PFSK-1 (cell line): ENCODE measurements at regions not wholly inside any gene's neighbourhood (a gene's known extent, or its start where the extent isn't known, plus 50 kb on each side); places are given as distances from the start of the nearest gene placed in this dataset.

ENCODE experiments used
- FOXP2 ChIP-seq: optimal IDR thresholded peaks from 2 replicates; pipeline ENCODE3; 2011; ENCODE audit warnings: borderline replicate concordance, control low read depth, inconsistent platforms; ENCODE audit not compliant: insufficient read depth; ENCODE audit errors: extremely low read length, extremely low read depth
- POLR2AphosphoS5 ChIP-seq: IDR thresholded peaks from 2 replicates; pipeline ENCODE4 v1.6.1; 2012; ENCODE audit warnings: low read depth, mild to moderate bottlenecking, control low read depth, low read length, moderate library complexity
- REST ChIP-seq, 2 experiments: IDR thresholded peaks; 2 replicates each; pipeline versions ENCODE4 v1.6.1 to v1.8.0; 2011 to 2012; ENCODE audit warnings: low read depth in 2 of 2, low read length in 2 of 2, control low read depth in 1 of 2, inconsistent platforms in 1 of 2, mild to moderate bottlenecking in 1 of 2, moderate library complexity in 1 of 2; ENCODE audit not compliant: insufficient read depth in 1 of 2
- SIN3A ChIP-seq: IDR thresholded peaks from 2 replicates; pipeline ENCODE4 v1.6.1; 2012; ENCODE audit warnings: mild to moderate bottlenecking, low read length, moderate library complexity, borderline replicate concordance; ENCODE audit not compliant: insufficient read depth
- TAF1 ChIP-seq: IDR thresholded peaks from 2 replicates; pipeline ENCODE4 v1.6.1; 2012; ENCODE audit warnings: low read length, control low read depth, borderline replicate concordance; ENCODE audit not compliant: insufficient read depth

DNA sequence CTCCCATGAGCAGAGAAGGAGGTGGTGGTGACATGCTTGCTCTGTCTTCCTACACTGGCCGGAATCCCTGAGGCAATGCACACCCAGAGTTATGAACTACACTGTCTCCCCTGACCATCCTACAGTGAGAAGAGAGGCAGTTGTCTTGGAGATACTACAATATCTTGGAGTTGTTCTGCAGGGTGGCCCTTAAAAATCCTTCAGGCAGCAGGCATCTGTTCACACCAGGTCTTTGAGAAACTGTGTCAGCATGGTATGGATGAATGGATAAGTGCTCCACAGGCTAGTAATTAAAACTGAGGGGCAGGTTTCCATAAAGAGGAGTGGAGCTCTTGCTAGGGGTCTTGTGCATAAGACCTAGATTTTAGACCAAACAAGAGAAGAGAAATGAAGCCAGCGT is 223.7 kb upstream of the COPS8 start:
- TF ChIP-seq SIN3A (no peak), POLR2AphosphoS5 (no peak), FOXP2 (no peak), REST (IDR thresholded peaks at IDR 0.05; ENCODE audit: insufficient read depth in 1 of 2, low read depth in 2 of 2, low read length in 2 of 2) (no peak), TAF1 (no peak)

- TF ChIP-seq SIN3A = no peak
- no peak for TF ChIP-seq REST (IDR thresholded peaks at IDR 0.05; ENCODE audit: insufficient read depth in 1 of 2, low read depth in 2 of 2, low read length in 2 of 2)
- TF ChIP-seq POLR2AphosphoS5 = no peak
- TF ChIP-seq TAF1 = no peak
- no peak for TF ChIP-seq FOXP2
These were observed 223.2 kb upstream of the COPS8 start for GRCh38 chr2:236862526-236862925.

DNA sequence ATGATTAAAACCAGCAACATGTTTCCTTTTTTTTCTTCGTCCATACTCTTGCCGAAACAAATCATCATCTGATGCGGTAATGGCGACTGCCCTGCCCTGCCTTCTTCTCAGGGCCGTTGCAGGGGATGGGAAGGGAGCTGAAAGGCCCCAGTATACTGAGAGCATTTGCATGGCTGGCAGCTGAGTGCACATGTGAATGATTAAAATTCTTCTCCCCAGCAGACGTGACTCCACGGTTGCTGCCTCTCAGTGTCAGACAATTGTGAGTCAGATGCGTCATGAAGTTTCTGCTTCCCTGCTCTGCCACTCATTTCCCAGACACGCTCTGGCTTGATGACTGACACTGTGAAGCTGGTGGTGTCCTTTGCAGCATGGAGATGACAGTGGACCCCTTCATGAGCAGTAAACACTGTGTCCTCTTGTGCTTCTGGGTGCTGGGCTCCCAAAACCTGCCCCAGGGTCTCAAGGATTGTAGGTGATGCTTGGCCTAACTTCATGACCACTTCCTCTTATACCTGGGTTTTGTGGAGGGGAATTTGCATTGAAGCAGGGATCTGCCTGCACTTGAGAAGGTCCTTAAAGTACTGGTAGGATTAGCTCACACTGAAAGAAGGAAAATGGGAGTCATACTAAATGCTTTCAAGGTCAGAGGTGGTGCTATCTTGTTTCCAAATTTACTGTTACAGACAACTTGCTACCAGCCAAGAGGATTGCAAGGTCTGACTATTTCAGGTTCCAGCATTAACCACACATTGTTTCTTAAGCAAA is 222.5 kb upstream of the COPS8 start:
- TF ChIP-seq FOXP2 = no peak
- no peak for TF ChIP-seq REST (IDR thresholded peaks at IDR 0.05; ENCODE audit: insufficient read depth in 1 of 2, low read depth in 2 of 2, low read length in 2 of 2)
- no peak for TF ChIP-seq SIN3A
- no peak for TF ChIP-seq POLR2AphosphoS5
- no peak for TF ChIP-seq TAF1

DNA sequence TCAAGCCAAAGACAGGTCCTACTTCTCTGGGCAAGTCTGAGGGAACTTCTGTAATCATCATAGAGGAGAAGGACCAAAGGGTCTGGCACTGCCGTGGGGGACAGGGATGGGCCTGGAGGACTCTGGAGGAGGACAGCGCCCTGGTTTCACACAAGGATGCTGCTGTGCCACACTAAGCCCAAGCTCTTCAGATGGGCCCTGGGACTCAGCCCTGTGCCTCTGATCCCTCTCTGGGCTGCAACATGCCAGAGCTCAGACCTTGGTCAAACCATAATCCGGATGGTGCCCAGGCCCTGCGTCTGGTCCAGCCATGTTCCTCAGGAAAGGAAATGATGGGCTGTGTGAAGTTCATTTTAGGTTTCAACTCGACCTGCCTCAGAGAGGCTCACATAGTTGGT is 222.0 kb upstream of the COPS8 start:
- no peak for TF ChIP-seq TAF1
- no peak for TF ChIP-seq SIN3A
- TF ChIP-seq REST (IDR thresholded peaks at IDR 0.05; ENCODE audit: insufficient read depth in 1 of 2, low read depth in 2 of 2, low read length in 2 of 2) = no peak
- no peak for TF ChIP-seq POLR2AphosphoS5
- no peak for TF ChIP-seq FOXP2

- TF ChIP-seq SIN3A (no peak), REST (IDR thresholded peaks at IDR 0.05; ENCODE audit: insufficient read depth in 1 of 2, low read depth in 2 of 2, low read length in 2 of 2) (no peak), TAF1 (no peak), FOXP2 (no peak), POLR2AphosphoS5 (no peak)
These were observed 220.6 kb upstream of the COPS8 start for GRCh38 chr2:236865052-236865451.
